Endothelial cell (in vitro differentiated cells): ENCODE measurements at regions not wholly inside any gene's neighbourhood (a gene's known extent, or its start where the extent isn't known, plus 50 kb on each side); places are given as distances from the start of the nearest gene placed in this dataset.

Experiments used
- DNase-seq: peaks from one replicate; pipeline ENCODE4 v3.0.0; 2021; ENCODE audit warnings: low spot score
- H3K27ac Mint-ChIP-seq: one replicate; pipeline ENCODE4 v1.8.0; 2021; ENCODE audit warnings: mixed read lengths, inconsistent platforms; ENCODE audit not compliant: unreplicated experiment
- H3K27me3 Mint-ChIP-seq: one replicate; pipeline ENCODE4 v1.8.0; 2021; ENCODE audit warnings: mild to moderate bottlenecking, moderate library complexity, mixed read lengths, inconsistent platforms; ENCODE audit not compliant: unreplicated experiment
- H3K36me3 Mint-ChIP-seq: one replicate; pipeline ENCODE4 v1.8.0; 2021; ENCODE audit warnings: mild to moderate bottlenecking, low read depth, mixed read lengths, inconsistent platforms; ENCODE audit not compliant: unreplicated experiment
- H3K4me1 Mint-ChIP-seq: one replicate; pipeline ENCODE4 v1.8.0; 2021; ENCODE audit warnings: mild to moderate bottlenecking, mixed read lengths, inconsistent platforms; ENCODE audit not compliant: unreplicated experiment
- H3K4me3 Mint-ChIP-seq: one replicate; pipeline ENCODE4 v1.8.0; 2021; ENCODE audit warnings: mild to moderate bottlenecking, mixed read lengths, inconsistent platforms; ENCODE audit not compliant: unreplicated experiment
- H3K9me3 Mint-ChIP-seq: one replicate; pipeline ENCODE4 v1.8.0; 2021; ENCODE audit warnings: mixed read lengths, inconsistent platforms; ENCODE audit not compliant: unreplicated experiment
- CTCF ChIP-seq: fragments of 200-600 bp; sonication (generic); IDR thresholded peaks from one replicate; pipeline ENCODE4 v1.5.0; 2021; ENCODE audit warnings: antibody characterized with exemption; ENCODE audit not compliant: unreplicated experiment

DNA sequence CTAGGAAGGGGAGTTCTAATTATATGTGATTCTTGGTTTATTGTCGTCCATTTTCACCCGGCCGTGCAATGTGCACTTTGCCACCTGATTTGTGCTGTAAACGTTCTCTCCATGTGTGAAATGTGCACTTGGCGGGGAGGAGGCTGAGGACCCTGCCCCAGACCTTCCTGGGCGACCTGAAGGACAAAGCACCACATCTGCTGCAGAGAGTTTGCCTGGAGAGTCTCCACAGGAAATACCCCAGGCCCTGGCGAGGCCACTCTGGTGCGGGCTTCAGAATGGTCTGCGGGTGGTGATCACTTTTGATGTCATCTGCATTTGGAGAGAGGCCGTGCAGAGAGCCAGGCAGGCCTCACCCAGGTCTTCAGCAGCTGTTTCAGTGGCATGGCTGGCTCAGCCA lies 224.7 kb downstream of the BRD1 start:
- no peak overlapping the region for H3K4me3 Mint-ChIP-seq
- TF ChIP-seq CTCF, result no peak
- no peak overlapping the region for H3K27ac Mint-ChIP-seq
- H3K27me3 Mint-ChIP-seq, result peaks cover 3% of the 10 kb centered on the region
- no peaks in the 10 kb centered on the region for H3K4me1 Mint-ChIP-seq
- peaks cover 5% of the 10 kb centered on the region for H3K9me3 Mint-ChIP-seq
- no peaks in the 10 kb centered on the region for H3K36me3 Mint-ChIP-seq
- no peak for DNase-seq

DNA sequence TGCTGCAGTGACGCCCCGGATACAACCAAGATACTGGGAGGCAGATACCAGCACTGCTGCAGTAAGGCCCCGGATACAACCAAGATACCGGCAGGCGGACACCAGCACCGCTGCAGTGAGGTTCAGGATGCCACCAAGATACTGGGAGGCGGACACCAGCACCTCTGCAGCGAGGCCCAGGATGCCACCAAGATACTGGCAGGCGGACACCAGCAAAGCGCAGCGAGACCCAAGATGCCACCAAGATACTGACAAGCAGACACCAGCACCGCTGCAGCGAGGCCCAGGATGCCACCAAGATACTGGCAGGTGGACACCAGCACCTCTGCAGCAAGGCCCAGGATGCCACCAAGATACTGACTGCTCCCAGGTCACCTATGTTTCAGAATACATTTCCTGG lies 225.2 kb downstream of the BRD1 start:
- no peak for TF ChIP-seq CTCF
- Mint-ChIP-seq H3K4me3 (no peak overlapping the region), H3K4me1 (no peaks in the 10 kb centered on the region), H3K27ac (no peak overlapping the region), H3K36me3 (no peaks in the 10 kb centered on the region), H3K27me3 (peaks cover 3% of the 10 kb centered on the region), H3K9me3 (peaks cover 5% of the 10 kb centered on the region)
- DNase-seq, result no peak

DNA sequence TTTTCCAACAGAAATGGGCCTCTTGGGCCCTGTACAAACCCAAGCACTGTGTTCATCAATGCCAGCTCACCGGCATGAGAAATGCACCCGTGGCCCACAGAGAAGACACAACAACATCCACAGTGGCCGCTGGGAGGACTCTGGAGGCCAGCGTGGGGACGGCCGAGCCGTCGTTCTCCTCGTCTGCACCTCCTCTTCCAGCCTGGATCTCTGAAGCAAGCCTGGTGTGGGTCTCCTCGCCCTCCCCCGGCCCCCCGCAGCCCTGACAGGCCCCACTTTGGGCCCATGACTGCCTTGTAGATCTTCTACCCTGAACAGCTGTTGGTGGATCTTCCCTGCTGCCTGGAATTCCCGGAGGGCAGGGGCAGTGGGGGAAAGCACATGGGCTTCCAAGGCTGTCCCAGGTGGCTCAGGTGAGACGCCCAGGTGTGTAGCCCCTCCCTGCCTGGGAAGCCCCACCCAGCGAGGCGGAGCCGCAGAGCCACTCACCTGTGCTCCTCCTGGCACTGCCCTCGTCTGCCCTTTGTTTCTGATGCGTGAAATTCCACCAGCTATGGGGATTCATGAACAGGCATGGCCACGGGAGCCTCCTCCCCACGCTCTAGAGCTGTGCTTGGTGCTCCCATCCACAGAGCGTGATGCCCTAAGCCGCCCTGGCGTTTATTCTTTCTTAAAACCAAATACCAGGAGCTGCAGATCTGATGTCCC lies 225.9 kb downstream of the BRD1 start:
- no peak for TF ChIP-seq CTCF
- Mint-ChIP-seq H3K9me3 (peaks cover 5% of the 10 kb centered on the region), H3K4me3 (no peak overlapping the region), H3K27ac (no peak overlapping the region), H3K4me1 (no peaks in the 10 kb centered on the region), H3K27me3 (peaks cover 3% of the 10 kb centered on the region), H3K36me3 (no peaks in the 10 kb centered on the region)
- no peak for DNase-seq

DNA sequence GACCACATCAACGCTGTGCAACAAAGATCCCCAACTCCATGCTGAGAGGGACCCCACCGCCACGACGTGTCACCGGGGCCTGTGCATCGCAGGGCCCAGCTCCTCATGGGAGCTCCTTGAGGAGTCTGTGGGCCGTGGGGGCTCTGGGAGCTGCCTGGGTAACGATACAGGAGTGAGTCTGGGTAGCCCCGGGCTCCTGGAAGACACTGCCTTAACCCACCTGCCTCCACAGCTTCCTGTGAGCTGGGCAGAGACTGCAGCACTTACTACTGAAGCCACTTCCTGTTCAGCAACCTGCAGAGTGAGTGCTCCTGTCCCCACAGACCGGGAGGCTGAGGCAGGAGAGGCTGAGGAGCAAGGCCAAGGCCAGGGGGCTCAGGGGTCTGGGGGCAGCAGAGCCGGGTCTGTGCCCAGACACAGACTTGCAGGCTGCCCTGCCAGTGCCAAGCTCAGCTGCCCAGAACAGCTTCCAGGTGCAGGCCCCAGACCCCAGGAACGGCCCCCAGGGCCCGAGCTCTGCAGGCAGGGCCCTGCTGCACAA lies 226.7 kb downstream of the BRD1 start:
- no peak overlapping the region for H3K4me3 Mint-ChIP-seq
- no peaks in the 10 kb centered on the region for H3K4me1 Mint-ChIP-seq
- peaks cover 5% of the 10 kb centered on the region for H3K9me3 Mint-ChIP-seq
- H3K36me3 Mint-ChIP-seq, result no peaks in the 10 kb centered on the region
- H3K27ac Mint-ChIP-seq, result no peak overlapping the region
- no peak for TF ChIP-seq CTCF
- DNase-seq, result no peak
- peaks cover 3% of the 10 kb centered on the region for H3K27me3 Mint-ChIP-seq

- peaks cover 5% of the 10 kb centered on the region for H3K9me3 Mint-ChIP-seq
- no peak for TF ChIP-seq CTCF
- no peaks in the 10 kb centered on the region for H3K36me3 Mint-ChIP-seq
- H3K27me3 Mint-ChIP-seq, result peaks cover 3% of the 10 kb centered on the region
- no peak overlapping the region for H3K27ac Mint-ChIP-seq
- H3K4me3 Mint-ChIP-seq, result no peak overlapping the region
- DNase-seq, result no peak
- H3K4me1 Mint-ChIP-seq, result no peaks in the 10 kb centered on the region
Observed at GRCh38 chr22:49600468-49600867, 227.2 kb downstream of the BRD1 start.
